A549 (cell line): ENCODE measurements at regions not wholly inside any gene's neighbourhood (a gene's known extent, or its start where the extent isn't known, plus 50 kb on each side); places are given as distances from the start of the nearest gene placed in this dataset.

Source experiments
- ATAC-seq, 2 experiments: fragments of 200-7000 bp in 1 of 2; fragments of >200 bp in 1 of 2; cut with Nextera tagmentation in 1 of 2; cut with Tn5 transposase in 1 of 2; 3 replicates each; pipeline versions ENCODE4 v1.8.0 to v1.9.1; 2018 to 2020; ENCODE audit warnings: mild to moderate bottlenecking in 1 of 2, moderate library complexity in 1 of 2
- CTCF ChIA-PET: fragments of 300-600 bp; sonication (Branson Sonifier 250); formaldehyde crosslinking; extraction: SDS; loops from one replicate; lab custom pipeline; 2021; ENCODE audit warnings: antibody characterized with exemption, inconsistent platforms; lab: Yijun Ruan, JAX
- POLR2A ChIA-PET: fragments of 350-600 bp; formaldehyde crosslinking; extraction: SDS; loops from one replicate; lab custom pipeline; 2021; ENCODE audit warnings: antibody characterized with exemption, inconsistent platforms; lab: Yijun Ruan, JAX
- DNase-seq, 2 experiments: peaks; one replicate each; pipeline versions ENCODE4 v3.0.0 to v3.0.0-alpha.2; 2011 to 2016; ENCODE audit warnings: low read depth in 1 of 2, low spot score in 1 of 2
- FAIRE-seq: peaks from 2 replicates; lab custom pipeline; 2011; peaks lifted over from hg19 to GRCh38; lab: Jason Lieb, UNC
- H3K27ac ChIP-seq, 2 experiments: fragments of >200 bp; sonication (Bioruptor Twin); formaldehyde crosslinking; 3 replicates each; pipeline ENCODE4 v1.5.1; 2016 to 2017
- H3K4me1 ChIP-seq: fragments of >200 bp; sonication (Bioruptor Twin); formaldehyde crosslinking; 3 replicates; pipeline ENCODE4 v1.6.1; 2016
- H3K4me2 ChIP-seq: fragments of >200 bp; sonication (Bioruptor Twin); formaldehyde crosslinking; 3 replicates; pipeline ENCODE4 v1.6.1; 2016
- H3K4me3 ChIP-seq: fragments of >200 bp; sonication (Bioruptor Twin); formaldehyde crosslinking; 3 replicates; pipeline ENCODE4 v1.5.1; 2016
- H3K9me3 ChIP-seq: fragments of >200 bp; sonication (Bioruptor Twin); formaldehyde crosslinking; 3 replicates; pipeline ENCODE4 v1.6.1; 2016
- BHLHE40 ChIP-seq: IDR thresholded peaks from 2 replicates; pipeline ENCODE4 v1.6.1; 2012; ENCODE audit warnings: low read depth, low read length, inconsistent platforms
- CBX2 ChIP-seq: fragments of 200-600 bp; sonication (generic); IDR thresholded peaks from 2 replicates; pipeline ENCODE4 v1.6.1; 2016; ENCODE audit warnings: low read depth, mild to moderate bottlenecking, borderline replicate concordance
- CBX8 ChIP-seq: fragments of 200-600 bp; sonication (generic); IDR thresholded peaks from 2 replicates; pipeline ENCODE4 v1.6.1; 2016
- CEBPB ChIP-seq, 2 experiments: fragments of >200 bp in 1 of 2; sonication (Bioruptor Twin) in 1 of 2; formaldehyde crosslinking in 1 of 2; IDR thresholded peaks; 2 replicates each; pipeline ENCODE4 v1.6.1; 2012 to 2016
- CHD2 ChIP-seq: fragments of 150-350 bp; IDR thresholded peaks from 2 replicates; pipeline ENCODE4 v1.6.1; 2014; ENCODE audit warnings: low read length; ENCODE audit not compliant: partially characterized antibody
- CTCF ChIP-seq: fragments of >200 bp; sonication (Bioruptor Twin); formaldehyde crosslinking; IDR thresholded peaks from 3 replicates; pipeline ENCODE4 v1.5.1; 2016
- EHF ChIP-seq: fragments of 250-450 bp; sonication (Bioruptor Pico); IDR thresholded peaks from 2 replicates; pipeline ENCODE4 v1.5.0; 2020; ENCODE audit warnings: mild to moderate bottlenecking
- EHMT2 ChIP-seq: fragments of 200-600 bp; sonication (generic); IDR thresholded peaks from 2 replicates; pipeline ENCODE4 v1.6.1; 2016; ENCODE audit warnings: antibody characterized with exemption, low read depth, mild to moderate bottlenecking, moderate library complexity
- EP300 ChIP-seq, 2 experiments: fragments of >200 bp; sonication (Bioruptor Twin); formaldehyde crosslinking; IDR thresholded peaks; 2 replicates in 1 of 2; 3 replicates in 1 of 2; pipeline ENCODE4 v1.6.1; 2016 to 2017
- ESRRA ChIP-seq: fragments of 150-350 bp; IDR thresholded peaks from 2 replicates; pipeline ENCODE4 v1.6.1; 2014; ENCODE audit warnings: mild to moderate bottlenecking, low read length, borderline replicate concordance
- FOSB ChIP-seq: fragments of 250-450 bp; sonication (Bioruptor Pico); IDR thresholded peaks from 2 replicates; pipeline ENCODE4 v1.5.0; 2020; ENCODE audit warnings: mild to moderate bottlenecking, moderate library complexity
- FOSL2 ChIP-seq, 2 experiments: fragments of 450-650 bp in 1 of 2; fragments of >200 bp in 1 of 2; sonication (Bioruptor Twin) in 1 of 2; formaldehyde crosslinking; IDR thresholded peaks; 2 replicates each; pipeline versions ENCODE4 v1.5.0 to v1.6.1; 2016 to 2020; ENCODE audit warnings: mild to moderate bottlenecking in 1 of 2, moderate library complexity in 1 of 2
- GATA3 ChIP-seq: IDR thresholded peaks from 2 replicates; pipeline ENCODE4 v1.6.1; 2012; ENCODE audit warnings: borderline replicate concordance
- HES2 ChIP-seq: fragments of >200 bp; sonication (Bioruptor Twin); formaldehyde crosslinking; IDR thresholded peaks from 2 replicates; pipeline ENCODE4 v1.6.1; 2016
- HMGXB4 ChIP-seq: fragments of 250-450 bp; sonication (Bioruptor Pico); IDR thresholded peaks from 2 replicates; pipeline ENCODE4 v1.5.0; 2021; ENCODE audit warnings: mild to moderate bottlenecking, moderate library complexity, borderline replicate concordance
- HOXA7 ChIP-seq: fragments of 250-450 bp; sonication (Bioruptor Pico); IDR thresholded peaks from 2 replicates; pipeline ENCODE4 v1.5.0; 2020; ENCODE audit warnings: mild to moderate bottlenecking, moderate library complexity
- MAFK ChIP-seq: fragments of 450-650 bp; IDR thresholded peaks from 2 replicates; pipeline ENCODE4 v1.6.1; 2014; ENCODE audit not compliant: partially characterized antibody
- MYC ChIP-seq: IDR thresholded peaks from 2 replicates; pipeline ENCODE4 v1.6.1; 2012; ENCODE audit warnings: mild to moderate bottlenecking, inconsistent platforms, low read length, improper control_type of control experiment, borderline replicate concordance
- PHF8 ChIP-seq: fragments of 200-600 bp; sonication (generic); IDR thresholded peaks from 2 replicates; pipeline ENCODE4 v1.6.1; 2016; ENCODE audit warnings: low read depth, mild to moderate bottlenecking, antibody characterized with exemption, moderate library complexity, borderline replicate concordance
- POLR2A ChIP-seq: IDR thresholded peaks from 2 replicates; pipeline ENCODE4 v1.6.1; 2012; ENCODE audit warnings: mild to moderate bottlenecking, low read length
- RNF2 ChIP-seq: fragments of 200-600 bp; sonication (generic); IDR thresholded peaks from 2 replicates; pipeline ENCODE4 v1.6.1; 2016; ENCODE audit warnings: low read depth, mild to moderate bottlenecking, antibody characterized with exemption, moderate library complexity, borderline replicate concordance
- SMC3 ChIP-seq: fragments of >200 bp; sonication (Bioruptor Twin); formaldehyde crosslinking; IDR thresholded peaks from 3 replicates; pipeline ENCODE4 v1.6.1; 2018; ENCODE audit warnings: inconsistent platforms
- TP53 ChIP-seq: fragments of 250-450 bp; sonication (Bioruptor Pico); IDR thresholded peaks from 2 replicates; pipeline ENCODE4 v1.5.0; 2021; ENCODE audit warnings: mild to moderate bottlenecking, moderate library complexity
- ZNF302 ChIP-seq: fragments of 250-450 bp; sonication (Bioruptor Pico); IDR thresholded peaks from 2 replicates; pipeline ENCODE4 v1.9.0; 2021; ENCODE audit warnings: inconsistent platforms, mild to moderate bottlenecking, moderate library complexity
- WGBS: methylation state at CpG from one replicate; pipeline ENCODE4 v1.1.6; 2017; ENCODE audit errors: missing lambda C conversion rate; 5-methylcytosine and 5-hydroxymethylcytosine counted together
- TF ChIP-seq, protein P1 (sequence below): fragments of >200 bp; sonication (Bioruptor Twin); formaldehyde crosslinking; IDR thresholded peaks from 3 replicates; pipeline ENCODE4 v1.6.1; 2016
- TF ChIP-seq, protein P2 (sequence below): IDR thresholded peaks from 2 replicates; pipeline ENCODE4 v1.6.1; 2012

DNA sequence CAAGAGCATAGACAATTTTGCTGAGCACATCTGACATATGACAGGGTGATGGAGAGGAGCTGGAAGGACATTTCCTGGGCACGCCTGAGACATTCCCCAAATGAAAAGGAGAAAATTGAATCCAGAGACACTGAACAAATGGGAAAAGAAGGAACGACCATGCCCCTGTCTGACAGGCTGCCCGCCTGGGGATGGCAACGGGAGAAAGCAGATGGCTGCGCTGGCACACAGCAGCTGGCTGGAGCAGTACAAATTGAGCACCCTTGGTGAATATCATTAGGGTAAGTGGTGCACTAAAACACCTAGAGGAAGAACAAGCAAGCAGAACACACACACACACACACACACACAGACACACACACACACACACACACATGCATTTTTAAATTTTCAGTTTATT lies 174.3 kb upstream of the DUSP10 start:
- no peak for ATAC-seq

GRCh38 chr1:221915764-221916163 lies 173.9 kb upstream of the DUSP10 start:
- Histone ChIP-seq H3K4me2 (no peak overlapping the region), H3K27ac (no peak overlapping the region), H3K4me3 (no peak overlapping the region), H3K9me3 (no peaks in the 10 kb centered on the region), H3K4me1 (0 out of 3 replicates have a peak, but pooled peaks cover 3% of the 10 kb centered on the region)
- CTCF ChIA-PET, result no interaction called here
- WGBS, result 56% methylated on average over 2 of the region's 2 CpGs
- POLR2A ChIA-PET, result no interaction called here
- FAIRE-seq (no peak), ATAC-seq (no peak), DNase-seq (no peak)
- TF ChIP-seq CHD2, result no peak
- TF ChIP-seq MAFK, result peak; percentile 29

More for the DNA sequence above, 174.3 kb upstream of the DUSP10 start:
- no peak for DNase-seq
- TF ChIP-seq PHF8, result no peak
- TF ChIP-seq, all 56 proteins: peak for 0
- no peak for FAIRE-seq
- no peak overlapping the region for H3K27ac ChIP-seq
- 68% methylated on average over 5 of the region's 5 CpGs for WGBS
- CTCF ChIA-PET, result no interaction called here
- no peak overlapping the region for H3K4me2 ChIP-seq
- H3K9me3 ChIP-seq, result no peaks in the 10 kb centered on the region
- POLR2A ChIA-PET, result no interaction called here
- no peak overlapping the region for H3K4me3 ChIP-seq
- H3K4me1 ChIP-seq, result 0 out of 3 replicates have a peak, but pooled peaks cover 3% of the 10 kb centered on the region

GRCh38 chr1:221913351-221913892 lies 171.5 kb upstream of the DUSP10 start:
- ATAC-seq, result no peak
- Histone ChIP-seq H3K4me1 (0 out of 3 replicates have a peak, but pooled peaks cover 3% of the 10 kb centered on the region), H3K4me2 (no peak overlapping the region), H3K4me3 (no peak overlapping the region), H3K9me3 (no peaks in the 10 kb centered on the region), H3K27ac (no peak overlapping the region)
- no peak for DNase-seq
- FAIRE-seq, result no peak
- TF ChIP-seq EHF (CRISPR knock-in tag) (no peak), CBX2 (no peak), FOSB (no peak), EHMT2 (no peak), TP53 (CRISPR knock-in tag) (no peak), HES2 (no peak), CEBPB (IDR thresholded peaks at IDR 0.05) (no peak), HOXA7 (CRISPR knock-in tag) (no peak), MYC (no peak), ESRRA (no peak), GATA3 (no peak), BHLHE40 (no peak), HMGXB4 (CRISPR knock-in tag) (no peak), ZNF302 (CRISPR knock-in tag) (no peak)
- TF ChIP-seq, all 56 proteins: peak for 0
- ChIA-PET CTCF (no interaction called here), POLR2A (no interaction called here)
- whole genome bisulfite sequencing, result 51% methylated on average over 3 of the region's 3 CpGs

- Histone ChIP-seq H3K4me1 (0 out of 3 replicates have a peak, but pooled peaks cover 3% of the 10 kb centered on the region), H3K4me2 (no peak overlapping the region), H3K4me3 (no peak overlapping the region), H3K9me3 (no peaks in the 10 kb centered on the region), H3K27ac (no peak overlapping the region)
- FAIRE-seq, result no peak
- TF ChIP-seq PHF8 (no peak), CTCF (no peak), EP300 (IDR thresholded peaks at IDR 0.05) (no peak), SMC3 (no peak), FOSL2 (IDR thresholded peaks at IDR 0.05) (no peak), FOSL2 (CRISPR knock-in tag; IDR thresholded peaks at IDR 0.05) (no peak), POLR2A (no peak), RNF2 (no peak), FOSB (no peak), CBX8 (no peak), HOXA7 (CRISPR knock-in tag) (no peak)
- TF ChIP-seq, protein P1, sequence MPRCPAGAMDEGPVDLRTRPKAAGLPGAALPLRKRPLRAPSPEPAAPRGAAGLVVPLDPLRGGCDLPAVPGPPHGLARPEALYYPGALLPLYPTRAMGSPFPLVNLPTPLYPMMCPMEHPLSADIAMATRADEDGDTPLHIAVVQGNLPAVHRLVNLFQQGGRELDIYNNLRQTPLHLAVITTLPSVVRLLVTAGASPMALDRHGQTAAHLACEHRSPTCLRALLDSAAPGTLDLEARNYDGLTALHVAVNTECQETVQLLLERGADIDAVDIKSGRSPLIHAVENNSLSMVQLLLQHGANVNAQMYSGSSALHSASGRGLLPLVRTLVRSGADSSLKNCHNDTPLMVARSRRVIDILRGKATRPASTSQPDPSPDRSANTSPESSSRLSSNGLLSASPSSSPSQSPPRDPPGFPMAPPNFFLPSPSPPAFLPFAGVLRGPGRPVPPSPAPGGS, result no peak
- TF ChIP-seq, protein P2, sequence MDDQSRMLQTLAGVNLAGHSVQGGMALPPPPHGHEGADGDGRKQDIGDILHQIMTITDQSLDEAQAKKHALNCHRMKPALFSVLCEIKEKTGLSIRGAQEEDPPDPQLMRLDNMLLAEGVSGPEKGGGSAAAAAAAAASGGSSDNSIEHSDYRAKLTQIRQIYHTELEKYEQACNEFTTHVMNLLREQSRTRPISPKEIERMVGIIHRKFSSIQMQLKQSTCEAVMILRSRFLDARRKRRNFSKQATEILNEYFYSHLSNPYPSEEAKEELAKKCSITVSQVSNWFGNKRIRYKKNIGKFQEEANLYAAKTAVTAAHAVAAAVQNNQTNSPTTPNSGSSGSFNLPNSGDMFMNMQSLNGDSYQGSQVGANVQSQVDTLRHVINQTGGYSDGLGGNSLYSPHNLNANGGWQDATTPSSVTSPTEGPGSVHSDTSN, result no peak
- no peak for DNase-seq
- POLR2A ChIA-PET, result no interaction called here
- CTCF ChIA-PET, result no interaction called here
- no peak for ATAC-seq
Observed at GRCh38 chr1:221912230-221912629, 170.3 kb upstream of the DUSP10 start.
